ENCODE measurements at regions not wholly inside any gene's neighbourhood (a gene's known extent, or its start where the extent isn't known, plus 50 kb on each side); places are given as distances from the start of the nearest gene placed in this dataset.

GRCh38 chr6:48449002-48449401 lies 338.0 kb upstream of the PTCHD4 start:
- intact Hi-C loops (cut with DNase I), result no loop called here
- ATAC-seq, result no peak
- TF ChIP-seq CTCF (IDR thresholded peaks at IDR 0.05), result peak; percentile 19
- Histone ChIP-seq H3K4me3 (no peak overlapping the region), H3K27me3 (no peaks in the 10 kb centered on the region), H3K9me3 (no peaks in the 10 kb centered on the region), H3K36me3 (no peaks in the 10 kb centered on the region), H3K4me1 (no peaks in the 10 kb centered on the region), H3K27ac (no peak overlapping the region)
- no peak for DNase-seq

- Histone ChIP-seq H3K27me3 (no peaks in the 10 kb centered on the region), H3K36me3 (no peaks in the 10 kb centered on the region), H3K27ac (no peak overlapping the region), H3K9me3 (no peaks in the 10 kb centered on the region), H3K4me3 (no peak overlapping the region), H3K4me1 (no peaks in the 10 kb centered on the region)
- no peak for DNase-seq
- no peak for TF ChIP-seq CTCF (IDR thresholded peaks at IDR 0.05)
- no peak for ATAC-seq
- intact Hi-C loops (cut with DNase I), result no loop called here
Observed at GRCh38 chr6:48447251-48447650, 336.3 kb upstream of the PTCHD4 start.

- H3K27me3 ChIP-seq, result no peaks in the 10 kb centered on the region
- TF ChIP-seq CTCF (IDR thresholded peaks at IDR 0.05), result no peak
- no peaks in the 10 kb centered on the region for H3K36me3 ChIP-seq
- no peaks in the 10 kb centered on the region for H3K9me3 ChIP-seq
- H3K4me1 ChIP-seq, result no peaks in the 10 kb centered on the region
- DNase-seq (no peak), ATAC-seq (no peak)
- no peak overlapping the region for H3K4me3 ChIP-seq
- intact Hi-C loops (cut with DNase I), result no loop called here
- no peak overlapping the region for H3K27ac ChIP-seq
Observed at GRCh38 chr6:48429610-48430009, 318.6 kb upstream of the PTCHD4 start.

- H3K4me3 ChIP-seq, result no peak overlapping the region
Observed at GRCh38 chr6:48429021-48429420, 318.0 kb upstream of the PTCHD4 start.

DNA sequence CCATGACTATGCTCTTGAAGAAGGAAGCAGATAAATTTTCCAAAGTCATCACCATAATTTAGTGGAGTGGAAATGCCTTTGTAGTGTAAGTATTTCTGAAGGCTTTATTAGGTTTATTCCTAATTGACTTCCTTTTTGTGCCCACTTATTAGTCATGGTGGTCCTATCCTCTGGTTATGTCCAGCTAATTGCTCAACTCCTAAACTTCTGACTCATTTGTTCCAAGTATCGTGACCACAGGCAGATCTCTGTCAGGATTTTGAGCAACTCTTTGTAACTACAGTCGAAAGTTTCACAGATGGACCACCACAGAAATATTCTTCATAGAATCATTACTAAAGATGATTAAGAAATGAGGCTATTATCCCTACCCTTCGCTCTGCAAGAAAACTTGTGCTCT lies 315.6 kb upstream of the PTCHD4 start:
- H3K9me3 ChIP-seq, result no peaks in the 10 kb centered on the region
- no peak for TF ChIP-seq CTCF (IDR thresholded peaks at IDR 0.05)
- no peaks in the 10 kb centered on the region for H3K36me3 ChIP-seq
- intact Hi-C loops (cut with DNase I), result no loop called here
- ATAC-seq (no peak), DNase-seq (no peak)
- H3K27me3 ChIP-seq, result no peaks in the 10 kb centered on the region
- H3K4me1 ChIP-seq, result no peaks in the 10 kb centered on the region
- no peak overlapping the region for H3K27ac ChIP-seq
- no peak overlapping the region for H3K4me3 ChIP-seq

More at GRCh38 chr6:48429021-48429420, 318.0 kb upstream of the PTCHD4 start:
- H3K27ac ChIP-seq, result no peak overlapping the region
- no peaks in the 10 kb centered on the region for H3K9me3 ChIP-seq
- no peaks in the 10 kb centered on the region for H3K36me3 ChIP-seq
- intact Hi-C loops (cut with DNase I), result no loop called here
- ATAC-seq (no peak), DNase-seq (no peak)
- no peak for TF ChIP-seq CTCF (IDR thresholded peaks at IDR 0.05)
- H3K4me1 ChIP-seq, result no peaks in the 10 kb centered on the region
- H3K27me3 ChIP-seq, result no peaks in the 10 kb centered on the region

DNA sequence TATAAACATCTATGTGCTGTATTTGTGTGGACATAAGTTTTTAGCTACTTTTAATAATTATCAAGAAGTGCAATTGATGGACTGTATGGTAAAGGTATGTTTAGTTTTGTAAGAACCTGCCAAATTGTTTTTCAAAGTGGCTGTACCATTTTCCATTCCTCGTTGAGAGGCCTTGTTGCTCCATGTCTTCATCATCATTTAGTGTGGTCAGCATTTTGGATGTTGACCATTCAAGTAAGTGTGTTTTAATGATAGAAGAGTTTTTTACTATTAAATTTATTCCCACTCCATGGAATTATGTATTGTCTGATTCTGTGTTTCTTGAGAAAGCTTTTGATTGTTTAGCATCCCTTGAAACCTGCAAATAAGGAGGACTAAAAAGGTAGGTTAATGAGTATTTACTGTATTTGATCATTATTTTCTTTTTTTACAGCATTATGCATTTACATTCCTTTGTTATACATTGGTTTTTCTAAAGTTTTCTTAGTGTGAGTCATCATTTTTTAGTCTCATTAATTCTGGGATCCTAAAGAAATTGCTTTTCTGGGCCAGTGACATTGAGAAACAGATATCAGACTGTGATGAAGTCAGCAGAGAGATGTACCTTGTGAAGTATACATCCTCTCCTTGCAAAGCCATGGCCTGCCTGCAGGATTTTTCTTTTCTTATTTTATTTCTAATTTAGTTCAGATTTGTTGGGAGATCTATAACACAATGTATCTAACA lies 312.8 kb upstream of the PTCHD4 start:
- Histone ChIP-seq H3K27me3 (no peaks in the 10 kb centered on the region), H3K27ac (no peak overlapping the region), H3K4me3 (no peak overlapping the region), H3K36me3 (no peaks in the 10 kb centered on the region), H3K9me3 (no peaks in the 10 kb centered on the region), H3K4me1 (no peaks in the 10 kb centered on the region)
- intact Hi-C loops (cut with DNase I), result no loop called here
- DNase-seq, result no peak
- no peak for ATAC-seq
- TF ChIP-seq CTCF (IDR thresholded peaks at IDR 0.05), result no peak
